ENCODE measurements at regions not wholly inside any gene's neighbourhood (a gene's known extent, or its start where the extent isn't known, plus 50 kb on each side); places are given as distances from the start of the nearest gene placed in this dataset.

GRCh38 chr11:95697614-95698408, 91.8 kb downstream of the FAM76B start:
- TF ChIP-seq, protein P1, sequence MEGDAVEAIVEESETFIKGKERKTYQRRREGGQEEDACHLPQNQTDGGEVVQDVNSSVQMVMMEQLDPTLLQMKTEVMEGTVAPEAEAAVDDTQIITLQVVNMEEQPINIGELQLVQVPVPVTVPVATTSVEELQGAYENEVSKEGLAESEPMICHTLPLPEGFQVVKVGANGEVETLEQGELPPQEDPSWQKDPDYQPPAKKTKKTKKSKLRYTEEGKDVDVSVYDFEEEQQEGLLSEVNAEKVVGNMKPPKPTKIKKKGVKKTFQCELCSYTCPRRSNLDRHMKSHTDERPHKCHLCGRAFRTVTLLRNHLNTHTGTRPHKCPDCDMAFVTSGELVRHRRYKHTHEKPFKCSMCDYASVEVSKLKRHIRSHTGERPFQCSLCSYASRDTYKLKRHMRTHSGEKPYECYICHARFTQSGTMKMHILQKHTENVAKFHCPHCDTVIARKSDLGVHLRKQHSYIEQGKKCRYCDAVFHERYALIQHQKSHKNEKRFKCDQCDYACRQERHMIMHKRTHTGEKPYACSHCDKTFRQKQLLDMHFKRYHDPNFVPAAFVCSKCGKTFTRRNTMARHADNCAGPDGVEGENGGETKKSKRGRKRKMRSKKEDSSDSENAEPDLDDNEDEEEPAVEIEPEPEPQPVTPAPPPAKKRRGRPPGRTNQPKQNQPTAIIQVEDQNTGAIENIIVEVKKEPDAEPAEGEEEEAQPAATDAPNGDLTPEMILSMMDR (IDR thresholded peaks at IDR 0.05): no peak
- TF ChIP-seq POLR2A (IDR thresholded peaks at IDR 0.05): no peak

Data from esophagus squamous epithelium (tissue), 4 donors.